ENCODE measurements at regions not wholly inside any gene's neighbourhood (a gene's known extent, or its start where the extent isn't known, plus 50 kb on each side); places are given as distances from the start of the nearest gene placed in this dataset.

DNA sequence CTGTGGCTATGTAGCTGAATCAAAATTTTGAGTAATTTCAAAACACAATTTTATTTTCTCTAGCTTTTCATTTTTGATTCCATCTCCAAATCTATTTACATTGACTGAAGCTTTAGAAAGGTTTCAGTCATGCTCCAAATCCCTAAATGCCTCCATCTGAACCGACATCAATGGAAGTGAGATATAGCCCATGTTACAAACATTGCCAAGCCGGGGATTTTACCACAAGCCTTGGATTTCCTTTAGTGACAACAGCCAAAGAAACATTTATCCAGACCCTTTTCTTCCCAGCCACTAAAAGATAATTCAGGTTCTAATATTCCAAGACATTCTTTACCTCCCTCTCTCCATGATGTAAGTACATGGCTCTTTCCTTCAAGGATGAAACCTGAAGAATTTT is 1087.7 kb upstream of the SEMA6A start:
- TF ChIP-seq, protein P1, sequence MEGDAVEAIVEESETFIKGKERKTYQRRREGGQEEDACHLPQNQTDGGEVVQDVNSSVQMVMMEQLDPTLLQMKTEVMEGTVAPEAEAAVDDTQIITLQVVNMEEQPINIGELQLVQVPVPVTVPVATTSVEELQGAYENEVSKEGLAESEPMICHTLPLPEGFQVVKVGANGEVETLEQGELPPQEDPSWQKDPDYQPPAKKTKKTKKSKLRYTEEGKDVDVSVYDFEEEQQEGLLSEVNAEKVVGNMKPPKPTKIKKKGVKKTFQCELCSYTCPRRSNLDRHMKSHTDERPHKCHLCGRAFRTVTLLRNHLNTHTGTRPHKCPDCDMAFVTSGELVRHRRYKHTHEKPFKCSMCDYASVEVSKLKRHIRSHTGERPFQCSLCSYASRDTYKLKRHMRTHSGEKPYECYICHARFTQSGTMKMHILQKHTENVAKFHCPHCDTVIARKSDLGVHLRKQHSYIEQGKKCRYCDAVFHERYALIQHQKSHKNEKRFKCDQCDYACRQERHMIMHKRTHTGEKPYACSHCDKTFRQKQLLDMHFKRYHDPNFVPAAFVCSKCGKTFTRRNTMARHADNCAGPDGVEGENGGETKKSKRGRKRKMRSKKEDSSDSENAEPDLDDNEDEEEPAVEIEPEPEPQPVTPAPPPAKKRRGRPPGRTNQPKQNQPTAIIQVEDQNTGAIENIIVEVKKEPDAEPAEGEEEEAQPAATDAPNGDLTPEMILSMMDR (IDR thresholded peaks at IDR 0.05) = no peak
- TF ChIP-seq POLR2A (IDR thresholded peaks at IDR 0.05) (no peak), POLR2AphosphoS5 (IDR thresholded peaks at IDR 0.05) (no peak)
